ENCODE measurements at regions not wholly inside any gene's neighbourhood (a gene's known extent, or its start where the extent isn't known, plus 50 kb on each side); places are given as distances from the start of the nearest gene placed in this dataset.

GRCh38 chr5:61896811-61897210 is 409.2 kb upstream of the KIF2A start:
- no peak for TF ChIP-seq POLR2A (IDR thresholded peaks at IDR 0.05)
- TF ChIP-seq, protein P1, sequence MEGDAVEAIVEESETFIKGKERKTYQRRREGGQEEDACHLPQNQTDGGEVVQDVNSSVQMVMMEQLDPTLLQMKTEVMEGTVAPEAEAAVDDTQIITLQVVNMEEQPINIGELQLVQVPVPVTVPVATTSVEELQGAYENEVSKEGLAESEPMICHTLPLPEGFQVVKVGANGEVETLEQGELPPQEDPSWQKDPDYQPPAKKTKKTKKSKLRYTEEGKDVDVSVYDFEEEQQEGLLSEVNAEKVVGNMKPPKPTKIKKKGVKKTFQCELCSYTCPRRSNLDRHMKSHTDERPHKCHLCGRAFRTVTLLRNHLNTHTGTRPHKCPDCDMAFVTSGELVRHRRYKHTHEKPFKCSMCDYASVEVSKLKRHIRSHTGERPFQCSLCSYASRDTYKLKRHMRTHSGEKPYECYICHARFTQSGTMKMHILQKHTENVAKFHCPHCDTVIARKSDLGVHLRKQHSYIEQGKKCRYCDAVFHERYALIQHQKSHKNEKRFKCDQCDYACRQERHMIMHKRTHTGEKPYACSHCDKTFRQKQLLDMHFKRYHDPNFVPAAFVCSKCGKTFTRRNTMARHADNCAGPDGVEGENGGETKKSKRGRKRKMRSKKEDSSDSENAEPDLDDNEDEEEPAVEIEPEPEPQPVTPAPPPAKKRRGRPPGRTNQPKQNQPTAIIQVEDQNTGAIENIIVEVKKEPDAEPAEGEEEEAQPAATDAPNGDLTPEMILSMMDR (IDR thresholded peaks at IDR 0.05) = no peak
